Body of pancreas (tissue), 4 donors: ENCODE measurements at regions not wholly inside any gene's neighbourhood (a gene's known extent, or its start where the extent isn't known, plus 50 kb on each side); places are given as distances from the start of the nearest gene placed in this dataset.
"Not testable (repeated sequence)": the region's sequence is repeated elsewhere in the genome, so short reads cannot be mapped to it uniquely, and the experiment has no call there.

Source experiments
- POLR2A ChIP-seq, 3 donors: fragments of 450-650 bp; IDR thresholded peaks; one replicate each; pipeline ENCODE4 v1.6.1; 2016; ENCODE audit warnings: antibody characterized with exemption in 3 of 3, mild to moderate bottlenecking in 2 of 3
- TF ChIP-seq, protein P1 (sequence below), 7 experiments: fragments of 450-650 bp in 4 of 7; fragments of 200-600 bp in 3 of 7; sonication (generic) in 3 of 7; IDR thresholded peaks; one replicate each; pipeline ENCODE4 v1.5.1; 2016 to 2019; ENCODE audit warnings: antibody characterized with exemption in 7 of 7

- TF ChIP-seq, protein P1, sequence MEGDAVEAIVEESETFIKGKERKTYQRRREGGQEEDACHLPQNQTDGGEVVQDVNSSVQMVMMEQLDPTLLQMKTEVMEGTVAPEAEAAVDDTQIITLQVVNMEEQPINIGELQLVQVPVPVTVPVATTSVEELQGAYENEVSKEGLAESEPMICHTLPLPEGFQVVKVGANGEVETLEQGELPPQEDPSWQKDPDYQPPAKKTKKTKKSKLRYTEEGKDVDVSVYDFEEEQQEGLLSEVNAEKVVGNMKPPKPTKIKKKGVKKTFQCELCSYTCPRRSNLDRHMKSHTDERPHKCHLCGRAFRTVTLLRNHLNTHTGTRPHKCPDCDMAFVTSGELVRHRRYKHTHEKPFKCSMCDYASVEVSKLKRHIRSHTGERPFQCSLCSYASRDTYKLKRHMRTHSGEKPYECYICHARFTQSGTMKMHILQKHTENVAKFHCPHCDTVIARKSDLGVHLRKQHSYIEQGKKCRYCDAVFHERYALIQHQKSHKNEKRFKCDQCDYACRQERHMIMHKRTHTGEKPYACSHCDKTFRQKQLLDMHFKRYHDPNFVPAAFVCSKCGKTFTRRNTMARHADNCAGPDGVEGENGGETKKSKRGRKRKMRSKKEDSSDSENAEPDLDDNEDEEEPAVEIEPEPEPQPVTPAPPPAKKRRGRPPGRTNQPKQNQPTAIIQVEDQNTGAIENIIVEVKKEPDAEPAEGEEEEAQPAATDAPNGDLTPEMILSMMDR (IDR thresholded peaks at IDR 0.05), result not testable (repeated sequence)
- TF ChIP-seq POLR2A (IDR thresholded peaks at IDR 0.05), result not testable (repeated sequence)
These were observed 592.9 kb upstream of the CHD1 start for GRCh38 chr5:99521666-99522065.
